ENCODE measurements at regions not wholly inside any gene's neighbourhood (a gene's known extent, or its start where the extent isn't known, plus 50 kb on each side); places are given as distances from the start of the nearest gene placed in this dataset.

DNA sequence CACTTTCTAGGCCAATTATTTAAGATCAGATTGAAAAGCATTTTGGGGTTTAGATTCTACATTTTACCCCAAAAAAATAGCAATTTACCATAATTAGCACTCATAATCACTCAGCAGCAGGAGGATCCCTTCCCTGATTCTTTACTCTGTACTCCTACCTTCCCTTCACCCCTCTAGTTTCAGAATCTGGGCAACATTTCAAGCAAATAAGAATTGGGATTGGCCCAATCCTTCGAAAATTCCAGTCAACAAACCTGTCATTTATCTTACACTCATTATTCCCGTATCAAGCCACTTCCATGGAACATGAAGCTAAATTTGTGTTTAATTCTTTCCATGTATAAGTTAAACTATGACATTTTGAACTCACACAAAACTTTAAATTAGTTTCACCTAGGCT, 349.1 kb upstream of the USP15 start (continued):
- TF ChIP-seq, protein P1, sequence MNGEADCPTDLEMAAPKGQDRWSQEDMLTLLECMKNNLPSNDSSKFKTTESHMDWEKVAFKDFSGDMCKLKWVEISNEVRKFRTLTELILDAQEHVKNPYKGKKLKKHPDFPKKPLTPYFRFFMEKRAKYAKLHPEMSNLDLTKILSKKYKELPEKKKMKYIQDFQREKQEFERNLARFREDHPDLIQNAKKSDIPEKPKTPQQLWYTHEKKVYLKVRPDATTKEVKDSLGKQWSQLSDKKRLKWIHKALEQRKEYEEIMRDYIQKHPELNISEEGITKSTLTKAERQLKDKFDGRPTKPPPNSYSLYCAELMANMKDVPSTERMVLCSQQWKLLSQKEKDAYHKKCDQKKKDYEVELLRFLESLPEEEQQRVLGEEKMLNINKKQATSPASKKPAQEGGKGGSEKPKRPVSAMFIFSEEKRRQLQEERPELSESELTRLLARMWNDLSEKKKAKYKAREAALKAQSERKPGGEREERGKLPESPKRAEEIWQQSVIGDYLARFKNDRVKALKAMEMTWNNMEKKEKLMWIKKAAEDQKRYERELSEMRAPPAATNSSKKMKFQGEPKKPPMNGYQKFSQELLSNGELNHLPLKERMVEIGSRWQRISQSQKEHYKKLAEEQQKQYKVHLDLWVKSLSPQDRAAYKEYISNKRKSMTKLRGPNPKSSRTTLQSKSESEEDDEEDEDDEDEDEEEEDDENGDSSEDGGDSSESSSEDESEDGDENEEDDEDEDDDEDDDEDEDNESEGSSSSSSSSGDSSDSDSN (IDR thresholded peaks at IDR 0.05; ENCODE audit: borderline replicate concordance in 1 of 2, low read depth in 2 of 2, low read length in 2 of 2): no peak
- TF ChIP-seq MAFK (IDR thresholded peaks at IDR 0.05; ENCODE audit: low read length): no peak
- no peak for TF ChIP-seq POLR2G (IDR thresholded peaks at IDR 0.05; ENCODE audit: low read depth, low read length)
- no peak for TF ChIP-seq ZBTB7A (IDR thresholded peaks at IDR 0.05; ENCODE audit: borderline replicate concordance, control insufficient read depth, low read depth, low read length)
- no peak for TF ChIP-seq FOXK1 (CRISPR knock-in tag; IDR thresholded peaks at IDR 0.05; ENCODE audit: borderline replicate concordance)
- no peak for TF ChIP-seq ZNF280A (IDR thresholded peaks at IDR 0.05; ENCODE audit: low read depth, partially characterized antibody)
- TF ChIP-seq ZNF740 (CRISPR knock-in tag; IDR thresholded peaks at IDR 0.05): no peak
- no peak for TF ChIP-seq ZNF740 (tag; IDR thresholded peaks at IDR 0.05)
- TF ChIP-seq ZNF449 (CRISPR knock-in tag; IDR thresholded peaks at IDR 0.05): no peak
- TF ChIP-seq SIRT6 (IDR thresholded peaks at IDR 0.05; ENCODE audit: low read depth, low read length): no peak
- TF ChIP-seq USF1 (CRISPR knock-in tag; IDR thresholded peaks at IDR 0.05): no peak
- no peak for TF ChIP-seq PATZ1 (CRISPR knock-in tag; IDR thresholded peaks at IDR 0.05; ENCODE audit: borderline replicate concordance)
- TF ChIP-seq FUS (optimal IDR thresholded peaks at IDR 0.05; ENCODE audit: low read depth, low read length): no peak
- no peak for TF ChIP-seq ZNF764 (CRISPR knock-in tag; IDR thresholded peaks at IDR 0.05; ENCODE audit: low read depth)

Data from K562 (cell line).